ENCODE measurements at regions not wholly inside any gene's neighbourhood (a gene's known extent, or its start where the extent isn't known, plus 50 kb on each side); places are given as distances from the start of the nearest gene placed in this dataset.

GRCh38 chr1:38787041-38787440 lies 72.5 kb downstream of the RRAGC start:
- no peaks in the 10 kb centered on the region for H3K4me1 Mint-ChIP-seq (ENCODE audit: low read depth)
- H3K9me3 Mint-ChIP-seq = no peaks in the 10 kb centered on the region
- H3K36me3 Mint-ChIP-seq (ENCODE audit: insufficient read depth in 2 of 2) = no peaks in the 10 kb centered on the region
- peaks cover 77% of the 10 kb centered on the region for H3K27me3 Mint-ChIP-seq (ENCODE audit: low read depth)
- no peak for DNase-seq
- no peak for ATAC-seq (replicated peaks in 1 of 2)
- no peak overlapping the region for H3K4me3 Mint-ChIP-seq
- H3K27ac Mint-ChIP-seq = no peak overlapping the region

- Mint-ChIP-seq H3K27ac (no peak overlapping the region), H3K4me1 (ENCODE audit: low read depth) (no peaks in the 10 kb centered on the region), H3K27me3 (ENCODE audit: low read depth) (peaks cover 77% of the 10 kb centered on the region), H3K36me3 (ENCODE audit: insufficient read depth in 2 of 2) (no peaks in the 10 kb centered on the region), H3K4me3 (no peak overlapping the region), H3K9me3 (no peaks in the 10 kb centered on the region)
- DNase-seq (no peak), ATAC-seq (replicated peaks in 1 of 2) (no peak)
Observed at GRCh38 chr1:38786040-38786436, 73.5 kb downstream of the RRAGC start.

GRCh38 chr1:38785285-38786039 lies 74.1 kb downstream of the RRAGC start:
- Mint-ChIP-seq H3K4me1 (ENCODE audit: low read depth) (no peaks in the 10 kb centered on the region), H3K9me3 (no peaks in the 10 kb centered on the region), H3K27ac (no peak overlapping the region), H3K36me3 (ENCODE audit: insufficient read depth in 2 of 2) (no peaks in the 10 kb centered on the region), H3K27me3 (ENCODE audit: low read depth) (peaks cover 75% of the 10 kb centered on the region), H3K4me3 (no peak overlapping the region)
- no peak for DNase-seq
- no peak for ATAC-seq (replicated peaks in 1 of 2)

GRCh38 chr1:38784452-38785284 lies 74.9 kb downstream of the RRAGC start:
- DNase-seq = no peak
- Mint-ChIP-seq H3K4me1 (ENCODE audit: low read depth) (no peaks in the 10 kb centered on the region), H3K36me3 (ENCODE audit: insufficient read depth in 2 of 2) (no peaks in the 10 kb centered on the region), H3K27me3 (ENCODE audit: low read depth) (peaks cover 67% of the 10 kb centered on the region), H3K9me3 (no peaks in the 10 kb centered on the region), H3K4me3 (no peak overlapping the region), H3K27ac (no peak overlapping the region)
- ATAC-seq (replicated peaks in 1 of 2) = no peak

- no peaks in the 10 kb centered on the region for H3K9me3 Mint-ChIP-seq
- no peaks in the 10 kb centered on the region for H3K4me1 Mint-ChIP-seq (ENCODE audit: low read depth)
- H3K27me3 Mint-ChIP-seq (ENCODE audit: low read depth) = peaks cover 59% of the 10 kb centered on the region
Observed at GRCh38 chr1:38783640-38784229, 75.8 kb downstream of the RRAGC start.

GRCh38 chr1:38781872-38782617 lies 77.5 kb downstream of the RRAGC start:
- Mint-ChIP-seq H3K27ac (no peak overlapping the region), H3K4me1 (ENCODE audit: low read depth) (no peaks in the 10 kb centered on the region), H3K36me3 (ENCODE audit: insufficient read depth in 2 of 2) (no peaks in the 10 kb centered on the region), H3K9me3 (no peaks in the 10 kb centered on the region), H3K27me3 (ENCODE audit: low read depth) (peaks cover 50% of the 10 kb centered on the region), H3K4me3 (no peak overlapping the region)
- ATAC-seq (replicated peaks in 1 of 2) (no peak), DNase-seq (no peak)

More at GRCh38 chr1:38783640-38784229, 75.8 kb downstream of the RRAGC start:
- peak overlapping the region; percentile 22 to 47 for H3K4me3 Mint-ChIP-seq
- H3K27ac Mint-ChIP-seq = no peak overlapping the region
- ATAC-seq (replicated peaks in 1 of 2) (no peak), DNase-seq (no peak)
- no peaks in the 10 kb centered on the region for H3K36me3 Mint-ChIP-seq (ENCODE audit: insufficient read depth in 2 of 2)

- Mint-ChIP-seq H3K9me3 (no peaks in the 10 kb centered on the region), H3K27me3 (ENCODE audit: low read depth) (peaks cover 43% of the 10 kb centered on the region), H3K27ac (no peak overlapping the region), H3K36me3 (ENCODE audit: insufficient read depth in 2 of 2) (no peaks in the 10 kb centered on the region), H3K4me3 (no peak overlapping the region), H3K4me1 (ENCODE audit: low read depth) (no peaks in the 10 kb centered on the region)
- DNase-seq = no peak
- ATAC-seq (replicated peaks in 1 of 2) = no peak
Observed at GRCh38 chr1:38780133-38780532, 79.4 kb downstream of the RRAGC start.

GRCh38 chr1:38779491-38779890 lies 80.1 kb downstream of the RRAGC start:
- peaks cover 38% of the 10 kb centered on the region for H3K27me3 Mint-ChIP-seq (ENCODE audit: low read depth)
- no peak overlapping the region for H3K4me3 Mint-ChIP-seq
- no peaks in the 10 kb centered on the region for H3K9me3 Mint-ChIP-seq
- H3K27ac Mint-ChIP-seq = no peak overlapping the region
- no peak for DNase-seq
- no peaks in the 10 kb centered on the region for H3K36me3 Mint-ChIP-seq (ENCODE audit: insufficient read depth in 2 of 2)
- ATAC-seq (replicated peaks in 1 of 2) = no peak
- H3K4me1 Mint-ChIP-seq (ENCODE audit: low read depth) = no peaks in the 10 kb centered on the region

- no peak for DNase-seq
- Mint-ChIP-seq H3K36me3 (ENCODE audit: insufficient read depth in 2 of 2) (no peaks in the 10 kb centered on the region), H3K4me3 (no peak overlapping the region), H3K27ac (no peak overlapping the region), H3K27me3 (ENCODE audit: low read depth) (peaks cover 29% of the 10 kb centered on the region), H3K9me3 (no peaks in the 10 kb centered on the region), H3K4me1 (ENCODE audit: low read depth) (no peaks in the 10 kb centered on the region)
- no peak for ATAC-seq (replicated peaks in 1 of 2)
Observed at GRCh38 chr1:38778521-38778920, 81.1 kb downstream of the RRAGC start.

- H3K36me3 Mint-ChIP-seq (ENCODE audit: insufficient read depth in 2 of 2) = no peaks in the 10 kb centered on the region
- H3K4me1 Mint-ChIP-seq (ENCODE audit: low read depth) = no peaks in the 10 kb centered on the region
- ATAC-seq (replicated peaks in 1 of 2) (no peak), DNase-seq (no peak)
- peaks cover 29% of the 10 kb centered on the region for H3K27me3 Mint-ChIP-seq (ENCODE audit: low read depth)
- no peaks in the 10 kb centered on the region for H3K9me3 Mint-ChIP-seq
- H3K27ac Mint-ChIP-seq = no peak overlapping the region
- no peak overlapping the region for H3K4me3 Mint-ChIP-seq
Observed at GRCh38 chr1:38778051-38778450, 81.5 kb downstream of the RRAGC start.

GRCh38 chr1:38777464-38777957 lies 82.1 kb downstream of the RRAGC start:
- DNase-seq = no peak
- no peaks in the 10 kb centered on the region for H3K9me3 Mint-ChIP-seq

GRCh38 chr1:38776466-38777065 lies 83.0 kb downstream of the RRAGC start:
- no peak overlapping the region for H3K4me3 Mint-ChIP-seq
- ATAC-seq (replicated peaks in 1 of 2) (no peak), DNase-seq (no peak)
- H3K27me3 Mint-ChIP-seq (ENCODE audit: low read depth) = peaks cover 17% of the 10 kb centered on the region
- H3K9me3 Mint-ChIP-seq = no peaks in the 10 kb centered on the region
- no peaks in the 10 kb centered on the region for H3K36me3 Mint-ChIP-seq (ENCODE audit: insufficient read depth in 2 of 2)
- H3K4me1 Mint-ChIP-seq (ENCODE audit: low read depth) = no peaks in the 10 kb centered on the region
- no peak overlapping the region for H3K27ac Mint-ChIP-seq

More at GRCh38 chr1:38777464-38777957, 82.1 kb downstream of the RRAGC start:
- Mint-ChIP-seq H3K4me1 (ENCODE audit: low read depth) (no peaks in the 10 kb centered on the region), H3K27me3 (ENCODE audit: low read depth) (peaks cover 25% of the 10 kb centered on the region), H3K27ac (no peak overlapping the region), H3K36me3 (ENCODE audit: insufficient read depth in 2 of 2) (no peaks in the 10 kb centered on the region), H3K4me3 (no peak overlapping the region)
- no peak for ATAC-seq (replicated peaks in 1 of 2)

Data from activated T-cell treated with anti-CD3 and anti-CD28 coated beads, Interleukin-2, amount 50 U/mL, for 72 hours (primary cell).